Stimulated activated CD4-positive, alpha-beta T cell treated with anti-CD3 and anti-CD28 coated beads, Interleukin-1b, Interleukin-23, amount 100 ng/mL, for 4 hours (primary cell): ENCODE measurements at regions not wholly inside any gene's neighbourhood (a gene's known extent, or its start where the extent isn't known, plus 50 kb on each side); places are given as distances from the start of the nearest gene placed in this dataset.

Source experiments
- DNase-seq, 2 donors: peaks; one replicate each; pipeline ENCODE4 v3.0.0-alpha.2; 2020; ENCODE audit warnings: low read depth in 2 of 2

DNA sequence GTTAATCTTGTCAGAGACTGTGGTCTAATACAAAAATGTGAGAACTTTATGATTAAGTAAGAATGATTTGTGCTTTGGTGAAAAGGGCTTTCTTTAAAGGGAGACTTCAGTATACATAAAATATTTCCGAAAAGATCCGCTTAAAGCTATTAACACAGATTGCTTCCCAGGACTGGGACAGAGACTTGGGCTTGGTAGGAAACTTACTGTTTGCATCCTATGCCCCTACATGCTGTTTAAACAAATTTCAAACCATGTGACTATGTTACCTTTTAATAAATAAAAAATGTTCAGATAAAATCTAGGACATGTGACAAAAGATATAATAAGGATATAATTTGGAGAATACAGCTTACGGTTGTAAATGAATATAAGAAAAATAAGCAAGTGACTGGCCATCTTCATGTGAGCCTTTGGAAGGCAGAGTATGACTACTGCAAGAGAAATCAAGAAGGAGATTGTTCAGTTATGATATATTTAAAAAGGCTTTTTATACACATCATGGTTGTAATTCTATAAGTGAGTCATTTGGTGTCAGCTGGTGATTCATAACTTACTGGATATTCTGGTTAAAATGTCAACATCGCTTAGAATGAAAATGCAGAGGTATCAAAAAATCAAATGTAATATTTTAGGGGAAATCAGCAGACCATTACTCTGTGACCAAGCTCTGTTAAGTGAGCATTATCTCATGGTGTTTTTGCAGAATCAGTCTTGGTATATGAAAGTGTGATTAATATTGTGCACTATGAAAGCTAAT, 234.7 kb upstream of the E2F7 start:
- DNase-seq: no peak

- no peak for DNase-seq
Observed at GRCh38 chr12:77299001-77299400, 233.6 kb upstream of the E2F7 start.

DNA sequence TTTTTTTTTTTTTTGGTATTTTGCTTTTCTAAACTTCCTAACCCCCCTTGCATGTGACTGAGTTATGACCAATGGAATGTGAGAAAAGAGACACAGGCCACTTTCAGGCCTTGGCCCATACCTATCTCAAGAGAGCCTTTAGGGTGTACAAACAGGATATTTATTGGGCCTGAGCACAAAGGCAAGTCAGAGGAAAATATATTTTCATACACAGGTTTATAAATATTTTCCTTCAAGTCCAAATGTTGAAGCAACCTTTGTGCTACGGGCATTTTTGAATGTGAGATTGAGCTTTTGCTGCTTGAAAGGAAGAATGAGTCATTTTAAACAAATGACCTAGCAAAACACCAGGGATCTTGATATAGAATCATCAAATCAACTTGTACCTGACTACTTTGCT, 228.6 kb upstream of the E2F7 start:
- no peak for DNase-seq

GRCh38 chr12:77274926-77275325, 209.6 kb upstream of the E2F7 start:
- no peak for DNase-seq

- no peak for DNase-seq
Observed at GRCh38 chr12:77273898-77274297, 208.5 kb upstream of the E2F7 start.

DNA sequence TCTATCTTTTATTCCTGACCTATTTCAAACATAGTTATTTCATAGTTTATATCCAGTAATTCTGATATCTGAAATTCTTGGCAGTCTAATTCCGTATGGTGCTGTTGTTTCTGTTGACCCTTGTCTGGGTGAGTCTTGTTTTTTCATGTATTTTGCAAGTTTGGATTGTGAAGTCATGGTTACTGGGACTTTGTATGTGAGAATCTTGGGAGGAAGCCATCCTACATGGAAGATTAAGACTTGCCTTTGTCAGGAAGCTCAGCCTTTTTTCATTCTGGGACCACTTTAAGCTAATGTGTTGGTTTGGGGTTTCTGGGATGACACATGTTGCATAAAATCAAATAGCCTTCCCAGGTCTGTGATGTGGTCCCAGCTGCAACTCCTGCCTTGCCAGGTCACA, 191.6 kb upstream of the E2F7 start:
- DNase-seq: no peak

DNA sequence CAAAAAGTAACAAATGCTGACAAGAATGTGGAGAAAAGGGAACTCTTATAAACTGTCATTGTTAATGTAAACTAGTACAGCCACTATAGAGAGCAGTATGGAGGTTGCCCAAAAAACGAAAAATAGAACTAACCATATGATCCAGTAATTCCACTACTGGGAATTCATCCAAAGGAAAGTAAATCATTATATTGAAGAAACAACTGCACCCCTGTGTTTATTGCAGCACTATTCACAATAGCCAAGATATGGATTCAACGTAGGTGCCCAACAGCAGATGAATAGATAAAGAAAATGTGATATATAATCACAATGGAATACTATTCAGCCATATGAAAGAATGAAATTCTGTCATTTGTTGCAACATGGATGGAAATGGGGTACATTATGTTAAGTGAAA, 188.0 kb upstream of the E2F7 start:
- no peak for DNase-seq

DNA sequence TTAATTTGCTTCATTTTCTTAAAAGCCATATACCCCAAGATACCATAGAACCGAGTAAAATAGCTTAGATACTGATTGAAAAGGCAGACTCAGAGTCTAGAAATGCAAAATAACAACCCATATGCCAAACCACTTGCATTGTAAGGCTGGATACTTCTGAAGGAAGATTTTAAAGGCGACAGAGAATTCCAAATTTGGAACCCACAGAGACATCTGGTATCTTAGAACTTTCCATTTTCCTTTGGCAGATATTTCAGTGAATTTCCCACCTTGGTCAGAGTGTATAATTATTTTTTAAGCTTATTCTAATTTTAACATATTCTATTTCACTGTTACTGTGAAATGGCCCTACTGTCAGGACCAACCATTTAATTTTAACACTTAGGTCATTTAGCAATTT, 186.4 kb upstream of the E2F7 start:
- no peak for DNase-seq

DNA sequence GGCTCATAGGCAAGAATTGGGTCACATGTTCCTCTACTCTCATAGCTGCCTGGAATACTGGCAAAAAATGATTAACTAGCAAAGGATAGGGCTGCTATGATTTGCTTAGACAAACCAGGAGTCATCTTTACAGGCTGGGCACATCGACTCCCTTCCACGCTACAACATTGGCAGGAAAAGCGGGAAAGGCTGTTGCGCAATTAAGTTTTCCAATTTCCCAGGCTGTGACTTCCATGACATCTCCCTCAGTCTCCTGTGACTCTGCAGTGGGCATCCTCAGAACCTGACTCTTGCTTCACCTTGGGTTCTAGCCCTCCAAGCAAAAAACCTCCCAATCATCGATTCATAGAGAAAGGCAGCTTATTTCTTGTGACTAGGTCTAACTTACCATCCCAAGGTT, 184.5 kb upstream of the E2F7 start:
- no peak for DNase-seq

- DNase-seq: no peak
Observed at GRCh38 chr12:77248036-77248435, 182.7 kb upstream of the E2F7 start.

DNA sequence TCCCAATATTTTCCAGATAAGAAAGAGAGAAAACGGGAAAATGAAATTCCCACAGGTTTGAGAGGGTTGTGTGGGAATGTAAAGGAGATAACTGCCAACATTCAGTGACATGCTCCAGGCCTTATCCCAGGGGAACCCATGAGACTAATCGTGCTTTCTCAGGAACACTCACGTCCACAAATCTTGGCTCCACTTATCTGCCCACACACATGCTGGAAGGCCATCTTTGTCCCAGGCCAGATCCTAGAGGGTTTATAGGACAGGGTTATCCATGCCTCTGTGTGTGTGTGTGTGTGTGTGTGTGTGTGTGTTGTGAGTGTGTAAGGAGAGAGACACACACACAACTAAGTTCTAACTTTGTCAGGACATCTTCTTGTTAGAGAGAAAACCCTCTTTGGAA, 182.2 kb upstream of the E2F7 start:
- no peak for DNase-seq

- no peak for DNase-seq
Observed at GRCh38 chr12:77243345-77243744, 178.0 kb upstream of the E2F7 start.

- DNase-seq: no peak
Observed at GRCh38 chr12:77239617-77240016, 174.2 kb upstream of the E2F7 start.

GRCh38 chr12:77238335-77238734, 173.0 kb upstream of the E2F7 start:
- no peak for DNase-seq

- no peak for DNase-seq
Observed at GRCh38 chr12:77237896-77238295, 172.5 kb upstream of the E2F7 start.

GRCh38 chr12:77236066-77236465, 170.7 kb upstream of the E2F7 start:
- DNase-seq: no peak

DNA sequence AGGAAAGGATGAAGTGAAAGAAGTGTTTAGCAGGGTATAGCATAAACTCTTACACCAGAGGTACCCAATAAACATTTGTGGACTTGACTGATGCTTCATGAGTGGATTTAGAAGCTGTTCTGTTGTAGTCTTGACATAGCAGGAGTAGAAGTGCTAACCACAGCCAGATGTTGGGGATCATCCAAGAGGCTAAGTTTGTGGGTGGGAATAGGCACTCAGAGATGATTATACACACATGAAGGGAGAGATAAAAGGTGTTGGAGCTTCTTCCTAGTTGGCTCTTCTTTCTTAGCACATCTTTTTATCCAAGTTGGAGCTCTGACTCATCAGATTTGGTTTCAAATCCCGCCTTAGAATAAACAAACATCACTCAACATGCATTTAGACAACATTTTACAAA, 166.7 kb upstream of the E2F7 start:
- DNase-seq: no peak

DNA sequence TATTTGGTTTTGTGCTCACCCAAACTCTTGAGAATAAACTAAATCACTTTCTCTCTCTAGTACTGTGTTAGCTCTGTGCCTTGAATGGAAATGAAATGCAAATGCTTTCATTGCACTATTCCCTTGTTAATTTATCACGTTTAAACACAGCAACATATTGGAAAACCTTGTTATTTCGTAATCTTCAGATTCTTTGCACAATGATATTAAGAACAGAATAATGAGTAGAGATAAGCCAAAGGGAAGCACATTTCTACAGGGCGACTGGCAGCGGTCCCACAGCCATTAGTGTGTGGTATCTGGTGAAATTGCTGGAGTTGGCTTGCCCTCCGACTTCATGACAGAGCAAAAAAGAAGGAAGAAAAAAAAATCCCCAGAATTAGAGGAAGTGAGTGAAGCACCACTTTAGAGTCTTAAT, 166.1 kb upstream of the E2F7 start:
- no peak for DNase-seq

DNA sequence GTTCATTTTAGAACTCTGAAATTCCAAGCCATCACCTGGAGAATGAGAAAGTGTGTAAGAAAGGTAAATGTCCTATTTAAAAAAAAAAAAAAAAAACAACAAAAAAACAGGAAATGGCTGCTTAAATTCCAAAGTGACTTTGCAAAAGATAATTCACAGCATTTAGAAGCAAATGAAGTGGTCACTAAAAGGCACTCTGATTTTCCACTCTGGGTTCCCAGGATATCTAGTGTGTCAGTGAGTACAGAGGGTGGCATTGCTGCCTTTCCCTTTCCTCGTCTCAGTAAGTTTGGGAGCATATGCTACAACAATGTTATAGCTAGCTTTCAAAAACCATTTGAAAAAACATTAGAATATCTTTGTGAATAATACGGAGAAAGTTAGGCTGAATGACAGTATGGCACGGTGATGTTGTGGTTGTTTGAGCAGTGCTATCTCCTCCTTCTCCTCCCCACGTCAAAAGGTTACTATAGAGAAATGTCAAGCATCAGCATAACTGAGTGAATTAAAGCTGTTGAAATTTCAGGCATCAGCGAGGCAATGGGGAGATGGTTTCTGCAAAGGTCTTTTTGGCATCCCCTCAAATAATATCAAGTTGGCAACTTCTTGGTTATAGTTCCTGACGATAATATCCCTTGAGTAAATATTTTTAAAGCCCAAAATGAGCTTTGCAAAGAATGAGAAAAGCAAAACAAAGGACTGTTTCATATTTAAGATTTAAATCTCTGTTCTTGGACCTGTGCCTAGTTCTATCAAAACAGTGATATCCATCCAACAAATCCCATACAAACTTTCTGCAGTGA, 164.5 kb upstream of the E2F7 start:
- DNase-seq: no peak

GRCh38 chr12:77228376-77228775, 163.0 kb upstream of the E2F7 start:
- DNase-seq: no peak

GRCh38 chr12:77226368-77226767, 161.0 kb upstream of the E2F7 start:
- no peak for DNase-seq

DNA sequence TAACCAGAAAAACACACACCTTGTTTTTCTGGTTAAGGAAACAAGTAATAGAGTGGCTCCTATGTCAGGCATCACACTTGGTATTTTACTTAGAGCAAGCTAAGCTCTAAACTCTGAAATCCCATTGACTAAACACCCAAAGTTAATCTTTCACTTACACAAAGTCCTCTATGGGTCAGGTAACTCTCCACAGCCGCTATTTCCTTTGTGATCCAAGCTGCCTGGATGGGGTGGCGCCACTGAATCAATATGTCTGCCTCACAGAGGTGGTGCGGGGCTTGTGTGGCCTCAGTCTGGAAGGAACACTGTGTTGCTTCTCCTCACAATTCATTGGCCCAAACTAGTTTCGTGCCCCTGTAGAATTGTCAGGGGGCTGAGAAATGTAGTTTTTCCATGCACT, 160.0 kb upstream of the E2F7 start:
- no peak for DNase-seq

DNA sequence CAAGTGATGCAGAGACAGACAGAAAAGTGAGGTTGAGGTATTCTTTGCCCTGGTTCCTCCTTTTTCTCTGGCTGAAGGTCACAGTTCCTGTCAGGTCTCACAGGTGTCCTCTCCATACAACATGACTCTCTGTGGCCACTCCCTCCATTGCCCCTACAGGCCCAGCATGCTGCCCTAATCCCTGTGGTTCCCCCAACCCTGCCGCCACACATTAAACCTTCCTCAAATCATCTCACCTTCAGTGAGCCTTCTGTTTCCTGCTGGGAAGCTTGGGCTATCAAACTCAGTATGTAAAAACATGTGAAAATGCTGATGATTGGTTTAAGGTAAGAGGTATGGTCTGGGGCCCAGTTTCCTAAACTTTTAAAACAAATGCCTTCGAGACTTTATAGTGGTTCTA, 159.0 kb upstream of the E2F7 start:
- no peak for DNase-seq
